Subcutaneous abdominal adipose tissue (tissue), 5 donors: ENCODE measurements at regions not wholly inside any gene's neighbourhood (a gene's known extent, or its start where the extent isn't known, plus 50 kb on each side); places are given as distances from the start of the nearest gene placed in this dataset.

Experiments used
- H3K27ac ChIP-seq: one replicate; pipeline ENCODE4 v1.7.0; 2013; ENCODE audit warnings: low read depth, mild to moderate bottlenecking, inconsistent platforms, low read length, moderate library complexity
- H3K27me3 ChIP-seq, 5 donors: one replicate each; pipeline ENCODE4 v1.7.0; 2013; ENCODE audit warnings: low read length in 5 of 5, inconsistent platforms in 1 of 5; ENCODE audit not compliant: control insufficient read depth in 5 of 5, insufficient read depth in 4 of 5
- H3K36me3 ChIP-seq, 5 donors: one replicate each; pipeline ENCODE4 v1.7.0; 2013; ENCODE audit warnings: low read length in 5 of 5; ENCODE audit not compliant: control insufficient read depth in 5 of 5, insufficient read depth in 5 of 5
- H3K4me1 ChIP-seq, 5 donors: one replicate each; pipeline ENCODE4 v1.7.0; 2013; ENCODE audit warnings: low read length in 5 of 5, mild to moderate bottlenecking in 3 of 5, moderate library complexity in 1 of 5; ENCODE audit not compliant: control insufficient read depth in 5 of 5, insufficient read depth in 5 of 5
- H3K4me3 ChIP-seq, 5 donors: one replicate each; pipeline ENCODE4 v1.7.0; 2013; ENCODE audit warnings: low read length in 5 of 5, low read depth in 1 of 5
- H3K9ac ChIP-seq, 5 donors: one replicate each; pipeline ENCODE4 v1.7.0; 2013; ENCODE audit warnings: low read length in 5 of 5, mild to moderate bottlenecking in 4 of 5, moderate library complexity in 3 of 5
- H3K9me3 ChIP-seq, 5 donors: one replicate each; pipeline ENCODE4 v1.7.0; 2013; ENCODE audit warnings: low read length in 5 of 5; ENCODE audit not compliant: control insufficient read depth in 5 of 5
- donor health status: healthy.
- donor health status: healthy.
- donor health status: healthy.
- donor health status: healthy.
- donor health status: healthy.

DNA sequence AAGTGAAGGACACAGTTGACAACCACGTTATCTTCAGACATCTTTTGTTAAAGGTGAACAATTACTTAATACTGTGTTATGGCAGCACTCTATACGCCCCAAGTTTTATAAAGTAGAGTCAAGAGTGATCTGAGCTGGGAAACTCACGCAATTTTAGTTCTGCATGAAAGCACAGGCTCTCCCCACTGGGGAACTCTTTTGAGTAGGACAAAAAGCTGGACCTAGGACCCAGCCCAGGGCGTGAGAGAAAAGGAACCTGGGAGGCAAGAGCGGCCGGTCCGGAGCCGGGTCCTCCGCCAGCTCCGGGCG, 152.6 kb upstream of the SLC4A4 start:
- Histone ChIP-seq H3K9me3 (no peaks in the 10 kb centered on the region), H3K27me3 (peaks cover 0 to 8% (median 0%) of the 10 kb centered on the region in 5 donors), H3K4me1 (peaks cover 0 to 34% (median 18%) of the 10 kb centered on the region in 5 donors), H3K36me3 (no peaks in the 10 kb centered on the region), H3K9ac (peak overlapping the region in 4 of 5 donors; percentile 4 to 49 (median 25)), H3K4me3 (peak overlapping the region; percentile 73 to 94 (median 73)), H3K27ac (peak overlapping the region; percentile 66)

DNA sequence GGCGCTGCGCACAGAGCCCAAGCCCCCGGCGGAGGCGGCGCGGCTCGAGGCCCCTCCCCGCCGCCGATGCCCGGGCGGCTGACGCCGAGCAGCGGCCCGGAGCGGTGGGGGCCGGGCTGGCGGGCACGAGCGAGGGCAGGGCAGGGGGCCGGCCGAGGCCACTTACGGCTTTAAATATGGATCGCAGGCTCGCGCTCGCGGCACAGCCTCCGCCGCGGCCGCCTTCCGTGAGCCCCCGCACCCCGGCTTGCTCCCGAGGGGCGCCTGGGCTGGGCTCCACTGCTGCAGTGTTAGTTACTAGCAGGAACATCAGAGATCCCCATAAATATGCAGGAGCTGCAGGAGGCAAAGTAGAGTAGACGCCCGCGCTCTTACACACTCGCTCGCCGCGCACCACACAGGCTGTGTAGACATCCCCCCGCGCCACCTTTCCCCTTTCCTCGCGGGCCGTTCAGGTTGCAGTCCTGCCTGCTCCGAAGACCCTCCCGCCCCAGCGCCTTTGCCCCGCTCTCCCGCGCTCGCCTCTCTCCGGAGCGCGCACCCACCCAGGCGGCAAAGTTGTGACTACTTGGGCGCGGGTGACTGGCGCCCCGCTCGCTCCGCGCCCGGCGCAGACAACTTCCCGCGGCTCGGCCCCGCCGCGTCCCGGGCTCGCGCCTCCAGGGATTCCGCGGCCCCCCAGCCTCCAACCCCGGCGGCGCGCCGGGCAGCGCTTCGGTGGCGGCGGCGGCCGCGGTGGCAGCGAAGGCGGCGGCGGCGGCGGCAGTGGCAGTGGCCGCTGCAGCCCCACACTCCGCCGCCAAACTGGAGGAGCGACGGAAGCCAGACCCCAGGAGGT, 152.0 kb upstream of the SLC4A4 start:
- H3K9me3 ChIP-seq: no peaks in the 10 kb centered on the region
- peak overlapping the region; percentile 74 for H3K27ac ChIP-seq
- H3K9ac ChIP-seq: peak overlapping the region in 4 of 5 donors; percentile 4 to 75 (median 62)
- H3K4me1 ChIP-seq: peaks cover 0 to 34% (median 18%) of the 10 kb centered on the region in 5 donors
- peaks cover 0 to 8% (median 0%) of the 10 kb centered on the region in 5 donors for H3K27me3 ChIP-seq
- no peaks in the 10 kb centered on the region for H3K36me3 ChIP-seq
- peak overlapping the region; percentile 56 to 94 (median 73) for H3K4me3 ChIP-seq

DNA sequence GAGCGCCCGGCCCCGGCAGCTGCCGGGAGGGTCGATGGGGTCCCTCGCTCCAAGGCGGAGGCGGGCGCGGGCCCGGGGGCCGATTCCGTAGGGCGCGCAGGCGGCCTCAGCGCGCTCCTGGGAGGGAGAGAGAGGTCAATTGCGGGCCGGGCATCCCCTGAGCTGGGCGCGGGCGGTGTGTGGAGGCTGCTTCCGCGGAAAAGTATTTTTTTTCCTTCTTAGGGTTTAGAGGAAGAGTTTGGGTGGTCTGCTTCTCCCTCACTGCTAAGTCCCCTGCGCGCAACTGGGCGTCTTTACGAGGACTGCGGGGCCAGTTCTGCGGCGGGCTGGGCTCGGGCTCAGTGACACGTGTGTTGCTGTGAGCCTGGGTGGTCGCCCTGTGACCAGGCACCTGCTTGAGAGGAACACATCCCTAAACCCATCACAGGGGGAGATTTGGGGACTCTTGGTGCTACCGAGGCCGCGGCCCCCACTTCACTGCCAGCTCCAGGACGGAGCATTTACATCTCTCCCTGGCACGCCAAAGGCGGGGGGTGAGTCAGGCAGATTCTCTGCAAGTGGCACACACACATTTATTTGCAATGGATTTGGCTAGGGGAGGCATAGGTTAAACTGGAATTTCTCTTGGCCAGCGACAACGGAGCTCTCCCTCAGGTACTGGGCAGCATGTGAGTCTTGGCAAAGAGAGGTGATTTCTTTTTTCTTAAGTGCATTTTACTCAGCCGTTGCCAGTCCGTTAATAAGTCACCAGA, 151.2 kb upstream of the SLC4A4 start:
- H3K4me1 ChIP-seq: peaks cover 0 to 34% (median 18%) of the 10 kb centered on the region in 5 donors
- H3K9me3 ChIP-seq: no peaks in the 10 kb centered on the region
- H3K9ac ChIP-seq: peak overlapping the region in 3 of 5 donors; percentile 50 to 75 (median 63)
- H3K4me3 ChIP-seq: peak overlapping the region; percentile 73 to 94 (median 77)
- H3K36me3 ChIP-seq: no peaks in the 10 kb centered on the region
- H3K27me3 ChIP-seq: peaks cover 0 to 8% (median 0%) of the 10 kb centered on the region in 5 donors
- H3K27ac ChIP-seq: peak overlapping the region; percentile 74

DNA sequence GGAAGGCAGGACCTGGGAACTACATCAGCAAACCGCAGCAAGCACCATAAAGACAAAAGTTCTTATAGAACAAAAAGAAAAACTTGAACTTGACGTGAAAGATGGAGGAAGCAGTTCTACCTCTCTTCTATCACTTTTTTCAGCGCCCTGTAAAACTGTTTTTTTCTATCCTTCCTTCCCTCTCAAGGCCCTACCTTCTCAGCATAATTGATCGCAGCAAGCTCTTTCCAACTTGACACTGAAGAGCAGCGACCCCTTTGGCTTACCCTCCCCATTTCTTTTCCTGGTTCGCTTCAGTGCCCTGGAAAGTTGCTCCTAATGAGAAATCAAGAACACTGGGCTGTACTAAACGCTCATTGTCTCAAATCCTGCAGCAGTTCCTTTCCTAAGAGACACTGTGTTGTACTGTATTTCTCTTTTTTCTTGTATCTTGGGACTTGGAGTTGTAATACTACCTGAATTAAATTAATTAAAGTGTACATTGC, 150.6 kb upstream of the SLC4A4 start:
- H3K27ac ChIP-seq: peak overlapping the region; percentile 74
- H3K27me3 ChIP-seq: peaks cover 0 to 8% (median 0%) of the 10 kb centered on the region in 5 donors
- peak overlapping the region; percentile 73 to 94 (median 77) for H3K4me3 ChIP-seq
- peaks cover 0 to 34% (median 18%) of the 10 kb centered on the region in 5 donors for H3K4me1 ChIP-seq
- no peaks in the 10 kb centered on the region for H3K9me3 ChIP-seq
- peak overlapping the region in 3 of 5 donors; percentile 50 to 75 (median 63) for H3K9ac ChIP-seq
- H3K36me3 ChIP-seq: no peaks in the 10 kb centered on the region

DNA sequence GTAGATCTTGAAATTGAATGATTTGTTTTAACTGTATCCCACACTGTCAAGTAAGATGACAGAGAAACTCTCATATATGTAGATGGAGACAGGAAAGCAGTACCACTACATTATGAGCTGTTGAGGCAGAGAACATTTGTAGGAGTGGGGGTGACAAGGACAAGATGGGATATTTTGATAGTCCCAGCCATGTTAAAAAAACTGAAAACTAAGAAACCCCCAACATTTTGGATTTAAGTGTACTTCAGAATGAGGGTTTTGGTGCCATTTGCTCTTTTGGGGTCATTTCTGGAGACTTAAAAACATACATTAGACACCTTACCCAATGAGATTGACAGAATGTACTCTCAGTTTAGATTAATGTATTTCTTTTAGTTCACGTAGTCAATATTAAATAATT, 149.9 kb upstream of the SLC4A4 start:
- Histone ChIP-seq H3K36me3 (no peaks in the 10 kb centered on the region), H3K27ac (peak overlapping the region; percentile 74), H3K9me3 (no peaks in the 10 kb centered on the region), H3K9ac (peak overlapping the region in 2 of 5 donors; percentile 5 to 24), H3K27me3 (peaks cover 0 to 8% (median 0%) of the 10 kb centered on the region in 5 donors), H3K4me1 (peaks cover 0 to 34% (median 18%) of the 10 kb centered on the region in 5 donors), H3K4me3 (peak overlapping the region in 2 of 5 donors; percentile 28 to 87)

DNA sequence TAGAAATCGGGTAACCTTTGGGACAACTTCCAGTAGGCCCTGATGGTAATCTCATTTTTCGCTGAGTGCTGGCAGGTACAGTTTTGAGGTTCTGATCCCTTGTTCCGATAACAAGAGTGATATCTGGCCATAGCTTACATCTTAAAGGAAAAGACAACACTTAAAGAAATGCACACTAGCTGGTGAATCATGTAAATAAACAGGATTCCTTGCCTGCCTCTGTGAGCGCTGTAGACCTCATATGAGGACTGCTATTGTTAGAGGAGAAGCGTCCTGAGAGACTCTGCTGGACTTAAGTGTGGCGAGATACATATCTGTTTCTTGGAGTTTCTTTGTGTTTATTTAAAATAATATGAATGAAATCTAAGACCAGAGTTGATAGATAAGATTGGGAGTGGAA, 149.3 kb upstream of the SLC4A4 start:
- H3K27me3 ChIP-seq: peaks cover 0 to 8% (median 0%) of the 10 kb centered on the region in 5 donors
- H3K9me3 ChIP-seq: no peaks in the 10 kb centered on the region
- peaks cover 0 to 34% (median 18%) of the 10 kb centered on the region in 5 donors for H3K4me1 ChIP-seq
- no peak overlapping the region for H3K9ac ChIP-seq
- H3K27ac ChIP-seq: no peak overlapping the region
- H3K36me3 ChIP-seq: no peaks in the 10 kb centered on the region
- H3K4me3 ChIP-seq: no peak overlapping the region

DNA sequence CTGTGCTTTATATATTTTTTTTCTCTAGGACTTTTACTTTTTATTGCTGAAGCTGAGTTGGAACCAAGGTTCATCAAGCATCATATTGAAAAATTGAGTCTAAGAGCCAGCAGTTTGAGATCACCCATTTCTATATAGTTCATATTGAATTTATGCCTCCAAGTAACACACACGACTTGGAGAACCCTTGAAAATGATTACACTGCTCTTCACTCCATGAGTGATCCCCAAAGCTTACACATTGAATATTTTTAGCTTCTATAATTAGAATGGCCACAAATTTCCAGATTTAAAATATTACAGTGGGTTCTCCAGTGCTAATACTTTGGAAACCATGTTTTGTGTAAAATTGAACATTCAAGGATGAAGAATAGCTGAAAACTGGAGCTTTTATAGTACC, 144.4 kb upstream of the SLC4A4 start:
- Histone ChIP-seq H3K4me1 (peaks cover 0 to 15% (median 11%) of the 10 kb centered on the region in 5 donors), H3K9me3 (no peaks in the 10 kb centered on the region), H3K9ac (no peak overlapping the region), H3K4me3 (no peak overlapping the region), H3K27ac (no peak overlapping the region), H3K36me3 (no peaks in the 10 kb centered on the region), H3K27me3 (no peaks in the 10 kb centered on the region)

DNA sequence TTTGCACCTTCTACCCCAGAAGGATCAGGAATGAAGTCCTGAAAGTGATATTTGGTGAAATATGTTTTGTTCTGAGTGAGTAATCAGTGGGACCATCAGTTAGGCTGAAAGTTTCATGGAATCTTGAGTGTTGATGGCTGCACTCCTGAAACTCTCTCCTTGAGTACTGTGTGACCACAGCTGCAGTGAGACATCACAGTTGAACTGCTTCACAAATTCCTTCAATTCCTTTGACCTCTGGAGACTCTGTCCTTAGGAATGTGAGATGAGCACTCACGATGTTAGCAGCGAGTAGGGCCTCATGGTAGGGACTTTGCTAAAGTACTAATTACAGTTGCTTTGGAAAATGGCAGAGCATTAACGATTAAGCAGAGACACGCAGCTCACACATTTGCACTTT, 142.9 kb upstream of the SLC4A4 start:
- H3K27me3 ChIP-seq: no peaks in the 10 kb centered on the region
- peaks cover 0 to 16% (median 11%) of the 10 kb centered on the region in 5 donors for H3K4me1 ChIP-seq
- H3K9me3 ChIP-seq: no peaks in the 10 kb centered on the region
- H3K9ac ChIP-seq: peak overlapping the region in 1 of 5 donors; percentile 35
- H3K36me3 ChIP-seq: no peaks in the 10 kb centered on the region
- no peak overlapping the region for H3K4me3 ChIP-seq
- H3K27ac ChIP-seq: peak overlapping the region; percentile 1

DNA sequence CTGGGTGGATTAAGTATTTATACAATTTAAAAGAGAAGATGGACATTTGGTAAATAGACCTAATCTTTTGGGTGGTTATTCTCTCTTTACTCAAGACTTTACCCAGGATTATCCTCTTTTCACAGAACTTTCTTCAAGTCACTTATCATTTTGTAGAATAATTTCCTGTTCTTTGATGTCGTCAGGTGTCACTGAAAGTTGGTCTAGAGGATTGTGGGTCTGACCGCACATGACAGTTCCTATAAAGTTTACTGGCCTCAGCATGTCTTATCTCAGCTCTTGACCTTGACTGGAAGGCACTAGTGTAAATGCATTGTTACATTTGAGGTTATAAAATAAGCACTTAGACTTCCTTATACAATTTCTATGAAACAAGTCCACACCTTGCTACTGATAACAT, 139.9 kb upstream of the SLC4A4 start:
- no peaks in the 10 kb centered on the region for H3K9me3 ChIP-seq
- no peak overlapping the region for H3K9ac ChIP-seq
- no peak overlapping the region for H3K27ac ChIP-seq
- H3K4me3 ChIP-seq: no peak overlapping the region
- H3K36me3 ChIP-seq: no peaks in the 10 kb centered on the region
- H3K27me3 ChIP-seq: no peaks in the 10 kb centered on the region
- H3K4me1 ChIP-seq: peaks cover 0 to 20% (median 11%) of the 10 kb centered on the region in 5 donors

DNA sequence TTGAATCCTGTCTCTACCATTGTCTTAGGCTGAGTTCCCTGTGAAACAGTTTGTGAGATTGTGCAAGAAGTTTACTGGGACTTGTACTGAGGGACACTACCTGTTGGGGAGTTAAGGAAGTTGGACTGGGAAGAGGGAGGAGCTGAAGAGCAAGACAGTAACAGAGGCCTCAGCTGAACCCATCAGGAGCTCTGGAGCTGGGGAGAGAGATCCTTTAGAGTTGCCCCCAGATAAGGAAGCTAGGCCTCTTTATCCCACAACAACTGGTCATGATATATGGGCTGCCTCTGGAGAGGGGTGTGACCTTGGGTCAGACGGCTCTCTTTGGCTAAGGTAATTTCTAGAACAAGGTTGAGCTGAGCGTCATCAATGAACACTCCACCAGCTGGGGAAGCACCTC, 137.8 kb upstream of the SLC4A4 start:
- H3K9ac ChIP-seq: no peak overlapping the region
- peaks cover 0 to 11% (median 2%) of the 10 kb centered on the region in 5 donors for H3K4me1 ChIP-seq
- H3K27ac ChIP-seq: no peak overlapping the region
- H3K36me3 ChIP-seq: no peaks in the 10 kb centered on the region
- no peaks in the 10 kb centered on the region for H3K9me3 ChIP-seq
- H3K27me3 ChIP-seq: no peaks in the 10 kb centered on the region
- H3K4me3 ChIP-seq: no peak overlapping the region
